PC-3 (cell line): ENCODE measurements at regions not wholly inside any gene's neighbourhood (a gene's known extent, or its start where the extent isn't known, plus 50 kb on each side); places are given as distances from the start of the nearest gene placed in this dataset.

ENCODE experiments used
- ATAC-seq: fragments of 200-7000 bp; cut with Tn5 transposase; 2 replicates; pipeline ENCODE4 v1.9.1; 2020; ENCODE audit warnings: mild to moderate bottlenecking, moderate library complexity
- BruUV-seq: library from RNA; stranded (reverse); fragments of 400-500 nt; replicated peaks from 2 replicates; lab custom pipeline; 2021; lab: Mats Ljungman, UMichigan
- CTCF ChIA-PET: fragments of 300-600 bp; sonication (Branson Sonifier 250); formaldehyde crosslinking; loops from one replicate; lab custom pipeline; 2022; ENCODE audit warnings: antibody characterized with exemption; lab: Charles Lee
- POLR2A ChIA-PET: fragments of 300-600 bp; sonication (Branson Sonifier 250); formaldehyde crosslinking; loops from one replicate; lab custom pipeline; 2022; ENCODE audit warnings: antibody characterized with exemption; ENCODE audit not compliant: unreplicated experiment; lab: Charles Lee
- DNase-seq: peaks from one replicate; pipeline ENCODE4 v3.0.0-alpha.2; 2015
- H2AFZ ChIP-seq: fragments of 300-600 bp; sonication (generic); 2 replicates; pipeline ENCODE4 v1.6.0; 2016; ENCODE audit warnings: antibody characterized with exemption, low read length
- H3F3A ChIP-seq: fragments of 300-600 bp; sonication (generic); one replicate; pipeline ENCODE4 v1.6.0; 2017; ENCODE audit warnings: antibody characterized with exemption, low read length, control low read depth, mild to moderate bottlenecking; ENCODE audit not compliant: unreplicated experiment
- H3K27ac ChIP-seq: fragments of 300-600 bp; sonication (generic); 2 replicates; pipeline ENCODE4 v1.5.1; 2016; ENCODE audit warnings: mild to moderate bottlenecking, low read length
- H3K27me3 ChIP-seq: fragments of 300-600 bp; sonication (generic); 2 replicates; pipeline ENCODE4 v1.6.1; 2016; ENCODE audit warnings: low read length, mixed read lengths
- H3K36me3 ChIP-seq: fragments of 300-600 bp; sonication (generic); 2 replicates; pipeline ENCODE4 v1.6.1; 2016; ENCODE audit warnings: low read depth, mixed run types, low read length, mixed read lengths
- H3K4me1 ChIP-seq: fragments of 300-600 bp; sonication (generic); 2 replicates; pipeline ENCODE4 v1.5.1; 2016; ENCODE audit warnings: low read length; ENCODE audit not compliant: insufficient read depth
- H3K4me2 ChIP-seq: fragments of 300-600 bp; sonication (generic); 2 replicates; pipeline ENCODE4 v1.6.0; 2016; ENCODE audit warnings: low read length
- H3K4me3 ChIP-seq: fragments of 300-600 bp; sonication (generic); 2 replicates; pipeline ENCODE4 v1.5.1; 2016; ENCODE audit warnings: mild to moderate bottlenecking, low read length, mixed read lengths
- H3K79me2 ChIP-seq: fragments of 300-600 bp; sonication (generic); 2 replicates; pipeline ENCODE4 v1.6.1; 2017; ENCODE audit warnings: low read length, mixed read lengths
- H3K9ac ChIP-seq: fragments of 300-600 bp; sonication (generic); 2 replicates; pipeline ENCODE4 v1.6.0; 2016; ENCODE audit warnings: mild to moderate bottlenecking, low read length
- H3K9me2 ChIP-seq: fragments of 300-600 bp; sonication (generic); replicated peaks from 2 replicates; pipeline ENCODE4 v1.6.1; 2016; ENCODE audit warnings: mixed run types, low read length, mixed read lengths
- H3K9me3 ChIP-seq: fragments of 300-600 bp; sonication (generic); 2 replicates; pipeline ENCODE4 v1.6.1; 2016; ENCODE audit warnings: low read length, mixed read lengths
- H4K20me1 ChIP-seq: fragments of 300-600 bp; sonication (generic); 2 replicates; pipeline ENCODE4 v1.6.1; 2016; ENCODE audit warnings: low read length, mixed read lengths
- CTCF ChIP-seq: fragments of 300-600 bp; sonication (generic); conservative IDR thresholded peaks from 2 replicates; pipeline ENCODE4 v1.5.1; 2017; ENCODE audit warnings: antibody characterized with exemption, low read depth, mild to moderate bottlenecking, low read length
- EZH2 ChIP-seq: fragments of 300-600 bp; sonication (generic); IDR thresholded peaks from one replicate; pipeline ENCODE4 v1.6.1; 2017; ENCODE audit warnings: antibody characterized with exemption, mild to moderate bottlenecking, low read length; ENCODE audit not compliant: unreplicated experiment
- EZH2phosphoT487 ChIP-seq: fragments of 300-600 bp; sonication (generic); IDR thresholded peaks from 2 replicates; pipeline ENCODE4 v1.6.1; 2018; ENCODE audit warnings: mild to moderate bottlenecking, antibody characterized with exemption, low read length, borderline replicate concordance
- intact Hi-C: fragments of 100-400 bp; cut with micrococcal nuclease; formaldehyde crosslinking; loops from 2 replicates; pipeline ENCODE4 v1.9.0; 2023

GRCh38 chr20:23135449-23136420 lies 49.6 kb upstream of the CD93 start:
- TF ChIP-seq EZH2phosphoT487 (no peak), CTCF (no peak), EZH2 (no peak)
- no peaks in the 10 kb centered on the region for H3K4me1 ChIP-seq
- no peaks in the 10 kb centered on the region for H3K36me3 ChIP-seq
- no peaks in the 10 kb centered on the region for H3F3A ChIP-seq
- H3K4me2 ChIP-seq: no peak overlapping the region
- no peak overlapping the region for H3K9ac ChIP-seq
- no TSS peak for BruUV-seq
- no peaks in the 10 kb centered on the region for H3K9me3 ChIP-seq
- ChIA-PET CTCF (no interaction called here), POLR2A (no interaction called here)
- no peak overlapping the region for H3K4me3 ChIP-seq
- no peaks in the 10 kb centered on the region for H3K79me2 ChIP-seq
- ATAC-seq: no peak
- H3K27me3 ChIP-seq: no peaks in the 10 kb centered on the region
- intact Hi-C loops: no loop called here
- H2AFZ ChIP-seq: no peak overlapping the region; the same call in 1 of the 2 replicates
- no peaks in the 10 kb centered on the region for H3K9me2 ChIP-seq
- no peak overlapping the region for H3K27ac ChIP-seq
- no peaks in the 10 kb centered on the region for H4K20me1 ChIP-seq
- no peak for DNase-seq
